Skeletal muscle satellite cell (primary cell): ENCODE measurements at regions not wholly inside any gene's neighbourhood (a gene's known extent, or its start where the extent isn't known, plus 50 kb on each side); places are given as distances from the start of the nearest gene placed in this dataset.

Experiments used
- H3K27me3 ChIP-seq: 2 replicates; pipeline ENCODE4 v1.7.0; 2013; ENCODE audit warnings: low read length; ENCODE audit not compliant: control insufficient read depth, insufficient read depth
- H3K36me3 ChIP-seq: 2 replicates; pipeline ENCODE4 v1.7.0; 2013; ENCODE audit warnings: mild to moderate bottlenecking, control low read depth, low read length; ENCODE audit not compliant: insufficient read depth
- H3K4me1 ChIP-seq: 2 replicates; pipeline ENCODE4 v1.7.0; 2013; ENCODE audit warnings: low read length; ENCODE audit not compliant: control insufficient read depth, insufficient read depth
- H3K4me2 ChIP-seq: 2 replicates; pipeline ENCODE4 v1.7.0; 2013; ENCODE audit warnings: mild to moderate bottlenecking, low read length
- H3K4me3 ChIP-seq: 2 replicates; pipeline ENCODE4 v1.7.0; 2013; ENCODE audit warnings: low read length
- H3K9ac ChIP-seq: 2 replicates; pipeline ENCODE4 v1.7.0; 2013; ENCODE audit warnings: mild to moderate bottlenecking, low read depth, low read length, moderate library complexity
- H3K9me3 ChIP-seq: replicated peaks from 2 replicates; pipeline ENCODE4 v1.7.0; 2013; ENCODE audit warnings: mild to moderate bottlenecking, control low read depth, low read length

GRCh38 chr13:38415233-38415632 is 65.6 kb downstream of the UFM1 start:
- no peak overlapping the region for H3K4me3 ChIP-seq
- no peaks in the 10 kb centered on the region for H3K36me3 ChIP-seq
- H3K27me3 ChIP-seq, result no peaks in the 10 kb centered on the region
- no peaks in the 10 kb centered on the region for H3K9me3 ChIP-seq
- H3K4me1 ChIP-seq, result peaks cover 4% of the 10 kb centered on the region
- no peak overlapping the region for H3K4me2 ChIP-seq
- H3K9ac ChIP-seq, result no peak overlapping the region

- no peak overlapping the region for H3K9ac ChIP-seq
- H3K36me3 ChIP-seq, result no peaks in the 10 kb centered on the region
- no peak overlapping the region for H3K4me2 ChIP-seq
- H3K27me3 ChIP-seq, result no peaks in the 10 kb centered on the region
- no peak overlapping the region for H3K4me3 ChIP-seq
- H3K4me1 ChIP-seq, result peaks cover 9% of the 10 kb centered on the region
- H3K9me3 ChIP-seq, result no peaks in the 10 kb centered on the region
These were observed 67.6 kb downstream of the UFM1 start for GRCh38 chr13:38417241-38417640.

GRCh38 chr13:38417727-38418126 is 68.1 kb downstream of the UFM1 start:
- peaks cover 9% of the 10 kb centered on the region for H3K4me1 ChIP-seq
- no peak overlapping the region for H3K9ac ChIP-seq
- no peaks in the 10 kb centered on the region for H3K36me3 ChIP-seq
- no peak overlapping the region for H3K4me2 ChIP-seq
- H3K9me3 ChIP-seq, result no peaks in the 10 kb centered on the region
- no peak overlapping the region for H3K4me3 ChIP-seq
- H3K27me3 ChIP-seq, result no peaks in the 10 kb centered on the region

GRCh38 chr13:38418286-38418685 is 68.6 kb downstream of the UFM1 start:
- Histone ChIP-seq H3K36me3 (no peaks in the 10 kb centered on the region), H3K9ac (no peak overlapping the region), H3K4me1 (peaks cover 9% of the 10 kb centered on the region), H3K4me3 (no peak overlapping the region), H3K9me3 (no peaks in the 10 kb centered on the region), H3K27me3 (no peaks in the 10 kb centered on the region), H3K4me2 (no peak overlapping the region)

- no peaks in the 10 kb centered on the region for H3K27me3 ChIP-seq
- peaks cover 9% of the 10 kb centered on the region for H3K4me1 ChIP-seq
- H3K4me3 ChIP-seq, result no peak overlapping the region
- no peaks in the 10 kb centered on the region for H3K9me3 ChIP-seq
- H3K4me2 ChIP-seq, result no peak overlapping the region
- H3K36me3 ChIP-seq, result no peaks in the 10 kb centered on the region
- no peak overlapping the region for H3K9ac ChIP-seq
These were observed 69.7 kb downstream of the UFM1 start for GRCh38 chr13:38419312-38419873.

- Histone ChIP-seq H3K27me3 (no peaks in the 10 kb centered on the region), H3K4me2 (peak overlapping the region; percentile 13), H3K4me1 (peaks cover 9% of the 10 kb centered on the region), H3K4me3 (no peak overlapping the region), H3K9me3 (no peaks in the 10 kb centered on the region), H3K9ac (no peak overlapping the region), H3K36me3 (no peaks in the 10 kb centered on the region)
These were observed 72.2 kb downstream of the UFM1 start for GRCh38 chr13:38421590-38422560.

GRCh38 chr13:38429916-38430315 is 80.3 kb downstream of the UFM1 start:
- H3K9ac ChIP-seq, result no peak overlapping the region
- H3K27me3 ChIP-seq, result no peaks in the 10 kb centered on the region
- H3K4me2 ChIP-seq, result no peak overlapping the region
- H3K4me3 ChIP-seq, result no peak overlapping the region
- H3K9me3 ChIP-seq, result no peaks in the 10 kb centered on the region
- H3K36me3 ChIP-seq, result no peaks in the 10 kb centered on the region
- no peaks in the 10 kb centered on the region for H3K4me1 ChIP-seq

- no peak overlapping the region for H3K9ac ChIP-seq
- H3K27me3 ChIP-seq, result no peaks in the 10 kb centered on the region
These were observed 81.1 kb downstream of the UFM1 start for GRCh38 chr13:38430796-38431195.

GRCh38 chr13:38440666-38441065 is 91.0 kb downstream of the UFM1 start:
- Histone ChIP-seq H3K4me1 (no peaks in the 10 kb centered on the region), H3K4me3 (no peak overlapping the region), H3K9ac (no peak overlapping the region), H3K4me2 (no peak overlapping the region), H3K27me3 (no peaks in the 10 kb centered on the region), H3K9me3 (no peaks in the 10 kb centered on the region), H3K36me3 (no peaks in the 10 kb centered on the region)

More at GRCh38 chr13:38430796-38431195, 81.1 kb downstream of the UFM1 start:
- no peak overlapping the region for H3K4me3 ChIP-seq
- H3K36me3 ChIP-seq, result no peaks in the 10 kb centered on the region
- no peaks in the 10 kb centered on the region for H3K4me1 ChIP-seq
- no peak overlapping the region for H3K4me2 ChIP-seq
- no peaks in the 10 kb centered on the region for H3K9me3 ChIP-seq

GRCh38 chr13:38444904-38445303 is 95.3 kb downstream of the UFM1 start:
- no peak overlapping the region for H3K9ac ChIP-seq
- H3K4me2 ChIP-seq, result no peak overlapping the region
- no peak overlapping the region for H3K4me3 ChIP-seq
- no peaks in the 10 kb centered on the region for H3K36me3 ChIP-seq
- H3K4me1 ChIP-seq, result no peaks in the 10 kb centered on the region
- no peaks in the 10 kb centered on the region for H3K9me3 ChIP-seq
- no peaks in the 10 kb centered on the region for H3K27me3 ChIP-seq

- Histone ChIP-seq H3K4me1 (no peaks in the 10 kb centered on the region), H3K9me3 (no peaks in the 10 kb centered on the region), H3K4me2 (no peak overlapping the region), H3K9ac (no peak overlapping the region), H3K36me3 (no peaks in the 10 kb centered on the region), H3K4me3 (no peak overlapping the region), H3K27me3 (no peaks in the 10 kb centered on the region)
These were observed 103.0 kb downstream of the UFM1 start for GRCh38 chr13:38452656-38453055.

GRCh38 chr13:38462605-38463004 is 113.0 kb downstream of the UFM1 start:
- H3K27me3 ChIP-seq, result no peaks in the 10 kb centered on the region
- H3K36me3 ChIP-seq, result no peaks in the 10 kb centered on the region
- H3K9ac ChIP-seq, result no peak overlapping the region
- H3K4me3 ChIP-seq, result no peak overlapping the region
- no peaks in the 10 kb centered on the region for H3K9me3 ChIP-seq
- H3K4me1 ChIP-seq, result no peaks in the 10 kb centered on the region
- no peak overlapping the region for H3K4me2 ChIP-seq
